A549 (cell line): ENCODE measurements at regions not wholly inside any gene's neighbourhood (a gene's known extent, or its start where the extent isn't known, plus 50 kb on each side); places are given as distances from the start of the nearest gene placed in this dataset.

Experiments
- ATAC-seq, 2 experiments: fragments of 200-7000 bp in 1 of 2; fragments of >200 bp in 1 of 2; cut with Nextera tagmentation in 1 of 2; cut with Tn5 transposase in 1 of 2; 3 replicates each; pipeline versions ENCODE4 v1.8.0 to v1.9.1; 2018 to 2020; ENCODE audit warnings: mild to moderate bottlenecking in 1 of 2, moderate library complexity in 1 of 2
- CTCF ChIA-PET: fragments of 300-600 bp; sonication (Branson Sonifier 250); formaldehyde crosslinking; extraction: SDS; loops from one replicate; lab custom pipeline; 2021; ENCODE audit warnings: antibody characterized with exemption, inconsistent platforms; lab: Yijun Ruan, JAX
- POLR2A ChIA-PET: fragments of 350-600 bp; formaldehyde crosslinking; extraction: SDS; loops from one replicate; lab custom pipeline; 2021; ENCODE audit warnings: antibody characterized with exemption, inconsistent platforms; lab: Yijun Ruan, JAX
- DNase-seq, 2 experiments: peaks; one replicate each; pipeline versions ENCODE4 v3.0.0 to v3.0.0-alpha.2; 2011 to 2016; ENCODE audit warnings: low read depth in 1 of 2, low spot score in 1 of 2
- FAIRE-seq: peaks from 2 replicates; lab custom pipeline; 2011; peaks lifted over from hg19 to GRCh38; lab: Jason Lieb, UNC
- H3K27ac ChIP-seq, 2 experiments: fragments of >200 bp; sonication (Bioruptor Twin); formaldehyde crosslinking; 3 replicates each; pipeline ENCODE4 v1.5.1; 2016 to 2017
- H3K4me1 ChIP-seq: fragments of >200 bp; sonication (Bioruptor Twin); formaldehyde crosslinking; 3 replicates; pipeline ENCODE4 v1.6.1; 2016
- H3K4me2 ChIP-seq: fragments of >200 bp; sonication (Bioruptor Twin); formaldehyde crosslinking; 3 replicates; pipeline ENCODE4 v1.6.1; 2016
- H3K4me3 ChIP-seq: fragments of >200 bp; sonication (Bioruptor Twin); formaldehyde crosslinking; 3 replicates; pipeline ENCODE4 v1.5.1; 2016
- H3K9me3 ChIP-seq: fragments of >200 bp; sonication (Bioruptor Twin); formaldehyde crosslinking; 3 replicates; pipeline ENCODE4 v1.6.1; 2016
- ATOH8 ChIP-seq: fragments of 250-450 bp; sonication (Bioruptor Pico); IDR thresholded peaks from 2 replicates; pipeline ENCODE4 v1.5.0; 2020; ENCODE audit warnings: low read depth, mild to moderate bottlenecking, moderate library complexity
- BHLHE40 ChIP-seq: IDR thresholded peaks from 2 replicates; pipeline ENCODE4 v1.6.1; 2012; ENCODE audit warnings: low read depth, low read length, inconsistent platforms
- CHD2 ChIP-seq: fragments of 150-350 bp; IDR thresholded peaks from 2 replicates; pipeline ENCODE4 v1.6.1; 2014; ENCODE audit warnings: low read length; ENCODE audit not compliant: partially characterized antibody
- CHD4 ChIP-seq: fragments of 200-600 bp; sonication (generic); IDR thresholded peaks from 2 replicates; pipeline ENCODE4 v1.6.1; 2016; ENCODE audit warnings: antibody characterized with exemption, mild to moderate bottlenecking, borderline replicate concordance
- CTCF ChIP-seq: fragments of >200 bp; sonication (Bioruptor Twin); formaldehyde crosslinking; IDR thresholded peaks from 3 replicates; pipeline ENCODE4 v1.5.1; 2016
- ELK1 ChIP-seq: fragments of 150-350 bp; IDR thresholded peaks from 2 replicates; pipeline ENCODE4 v1.6.1; 2014; ENCODE audit warnings: low read depth, mild to moderate bottlenecking, low read length
- ESRRA ChIP-seq: fragments of 150-350 bp; IDR thresholded peaks from 2 replicates; pipeline ENCODE4 v1.6.1; 2014; ENCODE audit warnings: mild to moderate bottlenecking, low read length, borderline replicate concordance
- FOSB ChIP-seq: fragments of 250-450 bp; sonication (Bioruptor Pico); IDR thresholded peaks from 2 replicates; pipeline ENCODE4 v1.5.0; 2020; ENCODE audit warnings: mild to moderate bottlenecking, moderate library complexity
- FOSL2 ChIP-seq, 2 experiments: fragments of 450-650 bp in 1 of 2; fragments of >200 bp in 1 of 2; sonication (Bioruptor Twin) in 1 of 2; formaldehyde crosslinking; IDR thresholded peaks; 2 replicates each; pipeline versions ENCODE4 v1.5.0 to v1.6.1; 2016 to 2020; ENCODE audit warnings: mild to moderate bottlenecking in 1 of 2, moderate library complexity in 1 of 2
- HDAC2 ChIP-seq: fragments of 200-600 bp; sonication (generic); IDR thresholded peaks from 2 replicates; pipeline ENCODE4 v1.6.1; 2016
- HMGXB4 ChIP-seq: fragments of 250-450 bp; sonication (Bioruptor Pico); IDR thresholded peaks from 2 replicates; pipeline ENCODE4 v1.5.0; 2021; ENCODE audit warnings: mild to moderate bottlenecking, moderate library complexity, borderline replicate concordance
- HOXB13 ChIP-seq: fragments of 250-450 bp; sonication (Bioruptor Pico); IDR thresholded peaks from 2 replicates; pipeline ENCODE4 v1.5.0; 2020; ENCODE audit warnings: low read depth, mild to moderate bottlenecking, moderate library complexity
- MAZ ChIP-seq: fragments of 150-350 bp; IDR thresholded peaks from 2 replicates; pipeline ENCODE4 v1.6.1; 2014; ENCODE audit warnings: antibody characterized with exemption, low read depth, low read length, borderline replicate concordance
- NFE2L2 ChIP-seq: fragments of 150-350 bp; conservative IDR thresholded peaks from 2 replicates; pipeline ENCODE4 v1.6.1; 2014; ENCODE audit warnings: low read length
- PBX3 ChIP-seq: IDR thresholded peaks from 2 replicates; pipeline ENCODE4 v1.6.1; 2012
- POLR2AphosphoS2 ChIP-seq: conservative IDR thresholded peaks from 2 replicates; pipeline ENCODE4 v1.6.1; 2012; ENCODE audit warnings: low read length, improper control_type of control experiment, inconsistent platforms
- RAD21 ChIP-seq, 2 experiments: fragments of >200 bp in 1 of 2; sonication (Bioruptor Twin) in 1 of 2; formaldehyde crosslinking in 1 of 2; IDR thresholded peaks in 1 of 2; conservative IDR thresholded peaks in 1 of 2; 2 replicates in 1 of 2; 3 replicates in 1 of 2; pipeline ENCODE4 v1.6.1; 2012 to 2018; ENCODE audit warnings: inconsistent platforms in 1 of 2
- RARB ChIP-seq: fragments of 250-450 bp; sonication (Bioruptor Pico); IDR thresholded peaks from 2 replicates; pipeline ENCODE4 v1.8.0; 2021; ENCODE audit warnings: mild to moderate bottlenecking, moderate library complexity
- RFX5 ChIP-seq: fragments of 450-650 bp; IDR thresholded peaks from 2 replicates; pipeline ENCODE4 v1.7.1; 2014; ENCODE audit warnings: antibody characterized with exemption, mild to moderate bottlenecking, moderate library complexity
- SMC3 ChIP-seq: fragments of >200 bp; sonication (Bioruptor Twin); formaldehyde crosslinking; IDR thresholded peaks from 3 replicates; pipeline ENCODE4 v1.6.1; 2018; ENCODE audit warnings: inconsistent platforms
- TFCP2L1 ChIP-seq: fragments of 250-450 bp; sonication (Bioruptor Pico); IDR thresholded peaks from 2 replicates; pipeline ENCODE4 v1.5.0; 2021; ENCODE audit warnings: mild to moderate bottlenecking
- TP53 ChIP-seq: fragments of 250-450 bp; sonication (Bioruptor Pico); IDR thresholded peaks from 2 replicates; pipeline ENCODE4 v1.5.0; 2021; ENCODE audit warnings: mild to moderate bottlenecking, moderate library complexity
- ZC3H11A ChIP-seq: fragments of 450-650 bp; IDR thresholded peaks from 2 replicates; pipeline ENCODE4 v1.6.1; 2014; ENCODE audit warnings: antibody characterized with exemption, mild to moderate bottlenecking
- ZNF302 ChIP-seq: fragments of 250-450 bp; sonication (Bioruptor Pico); IDR thresholded peaks from 2 replicates; pipeline ENCODE4 v1.9.0; 2021; ENCODE audit warnings: inconsistent platforms, mild to moderate bottlenecking, moderate library complexity
- WGBS: methylation state at CpG from one replicate; pipeline ENCODE4 v1.1.6; 2017; ENCODE audit errors: missing lambda C conversion rate; 5-methylcytosine and 5-hydroxymethylcytosine counted together

GRCh38 chr2:64379186-64379585 lies 74.8 kb upstream of the LGALSL start (continued):
- no peak for TF ChIP-seq ATOH8 (CRISPR knock-in tag)
- no peak for TF ChIP-seq PBX3
- TF ChIP-seq, all 56 proteins: peak for 0

GRCh38 chr2:64380853-64381527 lies 73.0 kb upstream of the LGALSL start:
- WGBS: 65% methylated on average over 4 of the region's 4 CpGs
- ChIA-PET POLR2A (no interaction called here), CTCF (interaction anchor here (0.8 to 1.8 kb wide), 3 partner anchors 22 to 107 kb away, joined by 3 to 6 read pairs (median 5); no protein-coding TSS in a partner anchor)
- Histone ChIP-seq H3K27ac (no peak overlapping the region), H3K4me3 (no peak overlapping the region), H3K4me2 (no peak overlapping the region)
- FAIRE-seq (no peak), DNase-seq (no peak), ATAC-seq (no peak)
- TF ChIP-seq SMC3 (no peak), HMGXB4 (CRISPR knock-in tag) (no peak), ESRRA (no peak), RARB (CRISPR knock-in tag) (no peak), CHD2 (no peak), POLR2AphosphoS2 (no peak), FOSB (CRISPR knock-in tag) (no peak), MAZ (no peak), CHD4 (no peak), FOSL2 (IDR thresholded peaks at IDR 0.05) (no peak), FOSL2 (CRISPR knock-in tag; IDR thresholded peaks at IDR 0.05) (no peak)
- TF ChIP-seq, all 56 proteins: peak for 0
- no peaks in the 10 kb centered on the region for H3K4me1 ChIP-seq
- peaks cover 4% of the 10 kb centered on the region; the same call in 1 of the 3 replicates for H3K9me3 ChIP-seq

GRCh38 chr2:64383016-64383591 lies 70.9 kb upstream of the LGALSL start:
- CTCF ChIA-PET: interaction anchor here (1.6 kb wide), 1 partner anchor 52 kb away, joined by 6 read pairs; no protein-coding TSS in a partner anchor
- Histone ChIP-seq H3K9me3 (no peaks in the 10 kb centered on the region), H3K4me1 (no peaks in the 10 kb centered on the region), H3K4me3 (no peak overlapping the region), H3K27ac (no peak overlapping the region), H3K4me2 (no peak overlapping the region)
- WGBS: 92% methylated on average over 5 of the region's 5 CpGs
- ATAC-seq (no peak; a peak in 1 of 6 replicates), FAIRE-seq (no peak), DNase-seq (no peak)
- no peak for TF ChIP-seq BHLHE40
- TF ChIP-seq CTCF: no peak
- TF ChIP-seq ZNF302: no peak
- no peak for TF ChIP-seq RFX5
- TF ChIP-seq HDAC2: no peak
- no peak for TF ChIP-seq TP53 (CRISPR knock-in tag)
- no peak for TF ChIP-seq ESRRA
- no peak for TF ChIP-seq RAD21 (conservative IDR thresholded peaks at IDR 0.05 in 1 of 2, IDR thresholded peaks at IDR 0.05 in 1 of 2)
- TF ChIP-seq ELK1: no peak
- no peak for TF ChIP-seq CHD4
- no peak for TF ChIP-seq PBX3
- no peak for TF ChIP-seq RARB (CRISPR knock-in tag)
- no peak for TF ChIP-seq HOXB13 (CRISPR knock-in tag)
- TF ChIP-seq FOSL2 (IDR thresholded peaks at IDR 0.05): no peak
- TF ChIP-seq FOSL2 (CRISPR knock-in tag; IDR thresholded peaks at IDR 0.05): no peak
- TF ChIP-seq TFCP2L1 (CRISPR knock-in tag): no peak
- TF ChIP-seq ZC3H11A: no peak
- TF ChIP-seq NFE2L2: no peak
- POLR2A ChIA-PET: no interaction called here
